Right lobe of liver (tissue), 4 donors: ENCODE measurements at regions not wholly inside any gene's neighbourhood (a gene's known extent, or its start where the extent isn't known, plus 50 kb on each side); places are given as distances from the start of the nearest gene placed in this dataset.

Experiments used
- CTCF ChIP-seq, 4 donors: fragments of 200-600 bp in 3 of 4; fragments of 450-650 bp in 1 of 4; IDR thresholded peaks; one replicate each; pipeline versions ENCODE4 v1.5.1 to v1.8.0; 2016 to 2022; ENCODE audit warnings: antibody characterized with exemption in 4 of 4, mild to moderate bottlenecking in 2 of 4
- POLR2A ChIP-seq: fragments of 450-650 bp; IDR thresholded peaks from one replicate; pipeline ENCODE4 v1.6.1; 2017; ENCODE audit warnings: antibody characterized with exemption, mild to moderate bottlenecking
- donor health status: DM: no; HTN: no; CAD: no.
- donor health status: DM: no; HTN: no; CAD: no.
- donor health status: DM: no; HTN: yes; CAD: no.

- TF ChIP-seq CTCF (IDR thresholded peaks at IDR 0.05) = no peak
- TF ChIP-seq POLR2A = no peak
Measured at GRCh38 chr12:98244136-98244535, 271.3 kb upstream of the TMPO start.
